AG09309 (cell line): ENCODE measurements at regions not wholly inside any gene's neighbourhood (a gene's known extent, or its start where the extent isn't known, plus 50 kb on each side); places are given as distances from the start of the nearest gene placed in this dataset.

Experiments used
- DNase-seq: peaks from one replicate; pipeline ENCODE4 v3.0.0-alpha.2; 2010; ENCODE audit warnings: low read depth
- H3K4me3 ChIP-seq: 2 replicates; pipeline ENCODE4 v1.5.1; 2011; ENCODE audit warnings: mild to moderate bottlenecking, low read depth, low read length, moderate library complexity; ENCODE audit not compliant: control insufficient read depth
- TF ChIP-seq, protein P1 (sequence below): IDR thresholded peaks from 2 replicates; pipeline ENCODE4 v1.5.1; 2011; ENCODE audit warnings: mild to moderate bottlenecking, low read depth, low read length, inconsistent platforms; ENCODE audit not compliant: insufficient read depth, control insufficient read depth; ENCODE audit errors: missing control alignments

DNA sequence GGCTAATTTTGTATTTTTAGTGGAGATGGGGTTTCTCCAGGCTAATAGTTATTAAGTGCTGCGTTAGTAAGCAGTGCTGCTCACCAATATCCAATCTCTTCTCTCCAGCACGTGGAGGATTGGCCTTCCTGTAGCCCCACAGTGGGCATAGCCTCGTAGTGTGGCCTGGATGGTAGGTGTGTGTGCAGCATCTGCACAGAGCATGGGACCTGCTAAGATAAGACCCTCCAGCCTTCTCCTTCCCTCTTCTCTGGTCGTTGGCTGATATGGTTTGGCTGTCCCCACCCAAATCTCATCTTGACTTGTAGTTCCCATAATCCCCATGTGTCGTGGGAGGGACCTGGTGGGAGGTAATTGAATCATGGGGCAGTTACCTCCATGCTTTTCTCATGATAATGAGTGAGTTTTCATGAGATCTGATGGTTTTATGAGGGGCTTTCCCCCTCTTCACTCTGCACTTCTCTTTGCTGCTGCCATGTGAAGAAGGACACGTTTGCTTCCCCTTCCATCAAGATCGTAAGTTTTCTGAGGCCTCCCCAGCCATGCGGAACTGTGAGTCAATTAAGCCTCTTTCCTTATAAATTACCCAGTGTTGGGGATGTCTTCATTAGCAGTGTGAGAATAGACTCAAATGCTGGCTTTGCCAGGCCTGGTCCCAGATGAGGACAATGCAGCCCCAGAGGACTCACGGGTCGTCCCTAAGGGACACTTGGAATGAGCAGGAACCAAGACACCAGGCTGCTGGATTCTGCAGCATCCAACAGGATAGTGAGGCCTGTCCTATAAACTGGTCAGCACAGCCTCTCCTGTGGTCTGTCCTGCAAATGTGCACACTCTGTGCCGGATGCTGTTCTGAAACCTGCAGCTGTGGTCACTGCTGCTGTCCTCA, 63.4 kb upstream of the AFDN start:
- no peak overlapping the region for H3K4me3 ChIP-seq
- DNase-seq, result no peak
- TF ChIP-seq, protein P1, sequence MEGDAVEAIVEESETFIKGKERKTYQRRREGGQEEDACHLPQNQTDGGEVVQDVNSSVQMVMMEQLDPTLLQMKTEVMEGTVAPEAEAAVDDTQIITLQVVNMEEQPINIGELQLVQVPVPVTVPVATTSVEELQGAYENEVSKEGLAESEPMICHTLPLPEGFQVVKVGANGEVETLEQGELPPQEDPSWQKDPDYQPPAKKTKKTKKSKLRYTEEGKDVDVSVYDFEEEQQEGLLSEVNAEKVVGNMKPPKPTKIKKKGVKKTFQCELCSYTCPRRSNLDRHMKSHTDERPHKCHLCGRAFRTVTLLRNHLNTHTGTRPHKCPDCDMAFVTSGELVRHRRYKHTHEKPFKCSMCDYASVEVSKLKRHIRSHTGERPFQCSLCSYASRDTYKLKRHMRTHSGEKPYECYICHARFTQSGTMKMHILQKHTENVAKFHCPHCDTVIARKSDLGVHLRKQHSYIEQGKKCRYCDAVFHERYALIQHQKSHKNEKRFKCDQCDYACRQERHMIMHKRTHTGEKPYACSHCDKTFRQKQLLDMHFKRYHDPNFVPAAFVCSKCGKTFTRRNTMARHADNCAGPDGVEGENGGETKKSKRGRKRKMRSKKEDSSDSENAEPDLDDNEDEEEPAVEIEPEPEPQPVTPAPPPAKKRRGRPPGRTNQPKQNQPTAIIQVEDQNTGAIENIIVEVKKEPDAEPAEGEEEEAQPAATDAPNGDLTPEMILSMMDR, result no peak

DNA sequence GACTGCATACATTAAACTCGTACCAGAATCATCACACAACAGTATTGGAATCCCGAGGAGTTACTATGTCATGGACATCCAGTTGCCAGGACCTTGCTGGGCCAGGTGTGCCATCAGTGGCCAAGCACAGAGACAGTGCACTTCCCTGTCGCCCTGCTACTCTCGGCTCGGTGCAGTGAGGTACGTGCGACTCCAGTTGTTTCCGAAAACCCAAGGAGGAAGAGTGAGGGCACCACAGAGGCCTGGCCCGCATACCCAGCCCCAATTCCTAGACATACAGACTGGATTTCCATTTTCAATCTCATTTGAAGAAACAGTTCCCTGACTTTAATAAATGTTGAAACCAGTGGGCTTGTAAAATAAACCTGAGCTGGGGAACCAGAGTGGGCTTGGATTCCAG, 62.5 kb upstream of the AFDN start:
- no peak for DNase-seq
- TF ChIP-seq, protein P1, result no peak

DNA sequence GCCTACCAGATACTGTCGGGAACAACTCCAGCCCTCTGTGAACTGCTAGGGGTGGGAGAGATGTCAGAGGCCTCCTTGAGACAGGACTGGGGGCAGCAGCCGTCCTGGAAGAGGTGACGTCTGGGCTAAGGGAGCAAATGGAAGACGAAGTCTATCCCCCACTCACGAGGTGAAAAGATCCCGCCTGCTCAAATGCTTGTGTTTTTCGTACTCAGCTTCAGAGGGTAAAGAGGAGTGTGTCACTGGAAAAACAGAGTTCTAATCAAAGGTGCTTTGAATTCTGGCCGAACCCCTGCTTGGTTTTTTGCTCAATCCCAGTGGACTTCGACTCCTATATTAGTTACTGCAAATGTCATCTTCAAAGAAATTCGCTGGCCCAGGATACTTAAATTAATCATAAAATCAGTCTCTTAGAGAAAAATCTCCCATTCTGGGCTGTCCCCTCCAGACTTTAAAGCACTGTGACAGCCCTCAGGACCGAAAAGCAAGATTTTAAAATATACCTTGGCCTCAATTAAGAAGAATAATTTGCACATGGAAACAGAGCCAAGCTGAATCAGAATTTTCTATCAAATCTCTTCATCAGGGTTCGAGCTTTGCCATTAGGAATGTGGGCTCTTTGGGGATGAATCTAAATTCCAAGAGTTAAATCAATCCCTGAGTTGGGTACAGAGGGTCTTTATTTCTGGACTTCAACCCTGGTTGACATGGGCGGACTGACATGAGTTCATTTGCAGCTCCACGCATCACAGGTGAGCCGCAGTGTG, 61.8 kb upstream of the AFDN start:
- TF ChIP-seq, protein P1, result no peak
- H3K4me3 ChIP-seq, result no peak overlapping the region
- DNase-seq, result no peak

More for the DNA sequence above, 62.5 kb upstream of the AFDN start:
- H3K4me3 ChIP-seq, result no peak overlapping the region

DNA sequence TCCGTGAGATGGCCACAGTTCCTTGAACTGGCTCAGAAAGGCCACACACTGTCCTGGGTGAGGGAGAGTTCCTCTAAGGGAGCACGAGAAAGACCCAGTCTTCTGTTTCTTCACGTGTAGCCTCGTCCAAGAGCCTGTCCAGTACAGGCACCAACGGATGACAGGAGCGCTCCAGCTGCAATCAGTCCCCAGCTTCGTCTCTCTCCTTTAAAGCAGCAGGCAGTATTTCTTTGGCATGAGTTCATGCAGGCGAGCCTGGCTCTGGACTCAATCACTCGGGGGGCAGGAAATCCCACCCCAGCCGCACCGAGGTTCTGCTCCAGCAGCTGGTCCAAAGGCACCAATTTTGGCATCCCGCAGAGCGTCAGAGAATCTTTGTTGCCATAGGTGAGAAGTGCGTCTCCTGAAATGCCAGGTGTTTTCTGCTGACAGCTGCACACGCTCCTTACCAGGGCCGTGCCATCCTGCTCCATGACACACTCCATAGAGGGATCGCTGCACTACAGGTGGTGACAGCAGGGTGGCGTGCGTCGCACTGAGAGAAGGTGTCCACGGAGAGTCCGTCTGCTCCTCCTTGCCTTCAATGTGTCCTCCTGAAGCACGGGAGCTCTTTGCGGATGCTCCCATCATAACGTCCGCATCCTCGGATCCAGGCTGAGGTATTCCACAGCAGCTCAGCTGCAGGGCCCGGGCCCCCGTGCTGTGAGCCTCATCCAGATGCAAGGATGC, 59.6 kb upstream of the AFDN start:
- TF ChIP-seq, protein P1, result no peak
- H3K4me3 ChIP-seq, result no peak overlapping the region
- no peak for DNase-seq

DNA sequence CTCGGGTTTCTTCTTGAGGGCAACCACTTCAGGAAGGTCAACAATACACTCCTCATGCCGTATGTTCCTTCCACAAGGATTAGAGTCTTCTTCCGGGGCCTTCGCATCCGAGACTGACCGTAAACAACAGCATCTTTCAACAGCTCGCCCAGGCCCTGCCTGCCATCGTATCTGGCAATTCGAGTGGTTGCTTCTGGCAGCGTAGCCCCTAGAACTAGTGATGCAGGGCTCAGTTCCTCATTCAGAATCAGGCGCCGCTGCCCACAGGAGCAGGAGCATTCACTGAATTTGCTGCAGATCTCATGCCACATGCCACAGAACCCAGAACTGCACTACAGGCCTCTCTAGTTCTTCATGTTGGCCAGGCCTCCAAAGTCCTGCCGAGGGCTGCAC, 59.0 kb upstream of the AFDN start:
- DNase-seq, result no peak
- TF ChIP-seq, protein P1, result no peak

GRCh38 chr6:167768471-167769215, 58.1 kb upstream of the AFDN start:
- H3K4me3 ChIP-seq, result no peak overlapping the region
- no peak for DNase-seq
- TF ChIP-seq, protein P1, result no peak

More for the DNA sequence above, 59.0 kb upstream of the AFDN start:
- H3K4me3 ChIP-seq, result no peak overlapping the region
